Sigmoid colon (tissue), 4 donors: ENCODE measurements at regions not wholly inside any gene's neighbourhood (a gene's known extent, or its start where the extent isn't known, plus 50 kb on each side); places are given as distances from the start of the nearest gene placed in this dataset.

ENCODE experiments used
- CTCF ChIP-seq, 4 experiments: fragments of 450-650 bp in 3 of 4; fragments of 200-600 bp in 1 of 4; IDR thresholded peaks; one replicate each; pipeline ENCODE4 v1.5.1; 2016 to 2019; ENCODE audit warnings: antibody characterized with exemption in 4 of 4, mild to moderate bottlenecking in 3 of 4, moderate library complexity in 2 of 4
- POLR2A ChIP-seq, 2 donors: fragments of 450-650 bp; IDR thresholded peaks; one replicate each; pipeline ENCODE4 v1.6.1; 2016; ENCODE audit warnings: antibody characterized with exemption in 2 of 2, mild to moderate bottlenecking in 2 of 2, moderate library complexity in 2 of 2
- POLR2AphosphoS5 ChIP-seq, 4 donors: sonication (generic); formaldehyde crosslinking; IDR thresholded peaks; one replicate each; pipeline ENCODE4 v1.6.1; 2017; ENCODE audit warnings: antibody characterized with exemption in 4 of 4

- TF ChIP-seq CTCF (IDR thresholded peaks at IDR 0.05), result no peak
- no peak for TF ChIP-seq POLR2A (IDR thresholded peaks at IDR 0.05)
- TF ChIP-seq POLR2AphosphoS5 (IDR thresholded peaks at IDR 0.05), result no peak
Measured at GRCh38 chr12:114990381-114990780, 306.4 kb upstream of the TBX3 start.
